ENCODE measurements at regions not wholly inside any gene's neighbourhood (a gene's known extent, or its start where the extent isn't known, plus 50 kb on each side); places are given as distances from the start of the nearest gene placed in this dataset.

DNA sequence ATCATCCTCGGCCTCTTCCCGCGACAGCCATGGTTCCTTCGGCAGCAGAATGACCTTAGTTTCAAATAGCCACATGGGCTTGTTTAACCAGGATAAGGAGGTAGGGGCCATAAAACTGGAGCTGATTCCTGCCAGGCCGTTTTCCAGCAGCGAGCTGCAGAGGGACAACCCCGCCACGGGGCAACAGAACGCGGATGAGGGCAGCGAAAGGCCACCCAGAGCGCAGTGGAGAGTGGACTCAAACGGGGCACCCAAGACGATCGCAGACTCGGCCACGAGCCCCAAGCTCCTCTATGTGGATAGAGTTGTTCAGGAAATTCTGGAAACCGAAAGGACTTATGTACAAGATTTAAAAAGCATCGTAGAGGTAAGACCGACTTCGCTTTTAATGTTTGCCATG lies 131.8 kb upstream of the MTHFD1L start:
- no peak for ATAC-seq
- TF ChIP-seq, protein P1, sequence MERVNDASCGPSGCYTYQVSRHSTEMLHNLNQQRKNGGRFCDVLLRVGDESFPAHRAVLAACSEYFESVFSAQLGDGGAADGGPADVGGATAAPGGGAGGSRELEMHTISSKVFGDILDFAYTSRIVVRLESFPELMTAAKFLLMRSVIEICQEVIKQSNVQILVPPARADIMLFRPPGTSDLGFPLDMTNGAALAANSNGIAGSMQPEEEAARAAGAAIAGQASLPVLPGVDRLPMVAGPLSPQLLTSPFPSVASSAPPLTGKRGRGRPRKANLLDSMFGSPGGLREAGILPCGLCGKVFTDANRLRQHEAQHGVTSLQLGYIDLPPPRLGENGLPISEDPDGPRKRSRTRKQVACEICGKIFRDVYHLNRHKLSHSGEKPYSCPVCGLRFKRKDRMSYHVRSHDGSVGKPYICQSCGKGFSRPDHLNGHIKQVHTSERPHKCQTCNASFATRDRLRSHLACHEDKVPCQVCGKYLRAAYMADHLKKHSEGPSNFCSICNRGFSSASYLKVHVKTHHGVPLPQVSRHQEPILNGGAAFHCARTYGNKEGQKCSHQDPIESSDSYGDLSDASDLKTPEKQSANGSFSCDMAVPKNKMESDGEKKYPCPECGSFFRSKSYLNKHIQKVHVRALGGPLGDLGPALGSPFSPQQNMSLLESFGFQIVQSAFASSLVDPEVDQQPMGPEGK (CRISPR knock-in tag; IDR thresholded peaks at IDR 0.05; ENCODE audit: borderline replicate concordance) = no peak
- TF ChIP-seq ZNF8 (CRISPR knock-in tag; IDR thresholded peaks at IDR 0.05) (no peak), CSDC2 (CRISPR knock-in tag; IDR thresholded peaks at IDR 0.05) (no peak), TCF4 (CRISPR knock-in tag; IDR thresholded peaks at IDR 0.05; ENCODE audit: borderline replicate concordance) (no peak), OSR1 (CRISPR knock-in tag; IDR thresholded peaks at IDR 0.05) (no peak), GLIS3 (CRISPR knock-in tag; IDR thresholded peaks at IDR 0.05) (no peak), ARNTL (CRISPR knock-in tag; IDR thresholded peaks at IDR 0.05; ENCODE audit: borderline replicate concordance, low read depth) (no peak)
- TF ChIP-seq, protein P2, sequence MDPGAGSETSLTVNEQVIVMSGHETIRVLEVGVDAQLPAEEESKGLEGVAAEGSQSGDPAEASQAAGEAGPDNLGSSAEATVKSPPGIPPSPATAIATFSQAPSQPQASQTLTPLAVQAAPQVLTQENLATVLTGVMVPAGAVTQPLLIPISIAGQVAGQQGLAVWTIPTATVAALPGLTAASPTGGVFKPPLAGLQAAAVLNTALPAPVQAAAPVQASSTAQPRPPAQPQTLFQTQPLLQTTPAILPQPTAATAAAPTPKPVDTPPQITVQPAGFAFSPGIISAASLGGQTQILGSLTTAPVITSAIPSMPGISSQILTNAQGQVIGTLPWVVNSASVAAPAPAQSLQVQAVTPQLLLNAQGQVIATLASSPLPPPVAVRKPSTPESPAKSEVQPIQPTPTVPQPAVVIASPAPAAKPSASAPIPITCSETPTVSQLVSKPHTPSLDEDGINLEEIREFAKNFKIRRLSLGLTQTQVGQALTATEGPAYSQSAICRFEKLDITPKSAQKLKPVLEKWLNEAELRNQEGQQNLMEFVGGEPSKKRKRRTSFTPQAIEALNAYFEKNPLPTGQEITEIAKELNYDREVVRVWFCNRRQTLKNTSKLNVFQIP (CRISPR knock-in tag; IDR thresholded peaks at IDR 0.05; ENCODE audit: borderline replicate concordance, low read depth) = no peak
- TF ChIP-seq, protein P3, sequence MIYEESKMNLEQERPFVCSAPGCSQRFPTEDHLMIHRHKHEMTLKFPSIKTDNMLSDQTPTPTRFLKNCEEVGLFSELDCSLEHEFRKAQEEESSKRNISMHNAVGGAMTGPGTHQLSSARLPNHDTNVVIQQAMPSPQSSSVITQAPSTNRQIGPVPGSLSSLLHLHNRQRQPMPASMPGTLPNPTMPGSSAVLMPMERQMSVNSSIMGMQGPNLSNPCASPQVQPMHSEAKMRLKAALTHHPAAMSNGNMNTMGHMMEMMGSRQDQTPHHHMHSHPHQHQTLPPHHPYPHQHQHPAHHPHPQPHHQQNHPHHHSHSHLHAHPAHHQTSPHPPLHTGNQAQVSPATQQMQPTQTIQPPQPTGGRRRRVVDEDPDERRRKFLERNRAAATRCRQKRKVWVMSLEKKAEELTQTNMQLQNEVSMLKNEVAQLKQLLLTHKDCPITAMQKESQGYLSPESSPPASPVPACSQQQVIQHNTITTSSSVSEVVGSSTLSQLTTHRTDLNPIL (CRISPR knock-in tag; IDR thresholded peaks at IDR 0.05; ENCODE audit: low read depth) = no peak

DNA sequence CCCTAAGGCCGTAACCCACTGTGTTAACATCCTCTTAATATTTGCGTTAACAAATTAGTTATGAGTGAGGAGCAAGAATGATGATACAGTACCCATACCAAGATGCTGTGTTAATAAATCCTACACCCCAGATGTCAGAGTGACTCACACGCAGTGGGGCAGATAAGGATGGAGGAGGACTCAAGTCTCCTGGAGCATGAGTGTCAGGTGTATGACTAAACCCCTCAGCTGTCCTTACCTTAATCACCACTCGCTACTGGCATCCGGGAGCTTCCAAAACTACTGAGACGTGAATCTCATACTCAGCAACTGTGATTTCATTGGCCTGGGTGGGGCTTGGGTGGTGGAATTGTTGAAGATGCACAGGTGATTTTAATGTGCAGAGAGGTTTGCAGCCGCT lies 131.3 kb upstream of the MTHFD1L start:
- TF ChIP-seq ISL1 (CRISPR knock-in tag; IDR thresholded peaks at IDR 0.05) (no peak), RARB (CRISPR knock-in tag; IDR thresholded peaks at IDR 0.05) (no peak), ESRRG (CRISPR knock-in tag; IDR thresholded peaks at IDR 0.05) (no peak), ZNF70 (CRISPR knock-in tag; IDR thresholded peaks at IDR 0.05) (no peak), ZNF8 (CRISPR knock-in tag; IDR thresholded peaks at IDR 0.05) (no peak), ZFP3 (CRISPR knock-in tag; IDR thresholded peaks at IDR 0.05) (no peak), SNAI2 (CRISPR knock-in tag; IDR thresholded peaks at IDR 0.05) (no peak), CSDC2 (CRISPR knock-in tag; IDR thresholded peaks at IDR 0.05) (no peak), TOX (CRISPR knock-in tag; IDR thresholded peaks at IDR 0.05; ENCODE audit: borderline replicate concordance) (no peak), TCF4 (CRISPR knock-in tag; IDR thresholded peaks at IDR 0.05; ENCODE audit: borderline replicate concordance) (no peak), ZC3H10 (CRISPR knock-in tag; IDR thresholded peaks at IDR 0.05) (no peak), PPARA (CRISPR knock-in tag; IDR thresholded peaks at IDR 0.05; ENCODE audit: borderline replicate concordance) (no peak), ZNF565 (CRISPR knock-in tag; conservative IDR thresholded peaks at IDR 0.05; ENCODE audit: low read depth) (no peak), ZFP30 (CRISPR knock-in tag; IDR thresholded peaks at IDR 0.05) (no peak), BACH2 (CRISPR knock-in tag; IDR thresholded peaks at IDR 0.05; ENCODE audit: borderline replicate concordance) (no peak)
- TF ChIP-seq, protein P1 (CRISPR knock-in tag; IDR thresholded peaks at IDR 0.05; ENCODE audit: borderline replicate concordance) = no peak
- TF ChIP-seq, protein P4, sequence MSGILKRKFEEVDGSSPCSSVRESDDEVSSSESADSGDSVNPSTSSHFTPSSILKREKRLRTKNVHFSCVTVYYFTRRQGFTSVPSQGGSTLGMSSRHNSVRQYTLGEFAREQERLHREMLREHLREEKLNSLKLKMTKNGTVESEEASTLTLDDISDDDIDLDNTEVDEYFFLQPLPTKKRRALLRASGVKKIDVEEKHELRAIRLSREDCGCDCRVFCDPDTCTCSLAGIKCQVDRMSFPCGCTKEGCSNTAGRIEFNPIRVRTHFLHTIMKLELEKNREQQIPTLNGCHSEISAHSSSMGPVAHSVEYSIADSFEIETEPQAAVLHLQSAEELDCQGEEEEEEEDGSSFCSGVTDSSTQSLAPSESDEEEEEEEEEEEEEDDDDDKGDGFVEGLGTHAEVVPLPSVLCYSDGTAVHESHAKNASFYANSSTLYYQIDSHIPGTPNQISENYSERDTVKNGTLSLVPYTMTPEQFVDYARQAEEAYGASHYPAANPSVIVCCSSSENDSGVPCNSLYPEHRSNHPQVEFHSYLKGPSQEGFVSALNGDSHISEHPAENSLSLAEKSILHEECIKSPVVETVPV (CRISPR knock-in tag; IDR thresholded peaks at IDR 0.05) = no peak
- TF ChIP-seq, protein P2 (CRISPR knock-in tag; IDR thresholded peaks at IDR 0.05; ENCODE audit: borderline replicate concordance, low read depth) = no peak
- ATAC-seq = no peak

All from SK-N-SH treated with all-trans-retinoic acid at 6 μM for 48 hours (cell line).